ENCODE measurements at regions not wholly inside any gene's neighbourhood (a gene's known extent, or its start where the extent isn't known, plus 50 kb on each side); places are given as distances from the start of the nearest gene placed in this dataset.

DNA sequence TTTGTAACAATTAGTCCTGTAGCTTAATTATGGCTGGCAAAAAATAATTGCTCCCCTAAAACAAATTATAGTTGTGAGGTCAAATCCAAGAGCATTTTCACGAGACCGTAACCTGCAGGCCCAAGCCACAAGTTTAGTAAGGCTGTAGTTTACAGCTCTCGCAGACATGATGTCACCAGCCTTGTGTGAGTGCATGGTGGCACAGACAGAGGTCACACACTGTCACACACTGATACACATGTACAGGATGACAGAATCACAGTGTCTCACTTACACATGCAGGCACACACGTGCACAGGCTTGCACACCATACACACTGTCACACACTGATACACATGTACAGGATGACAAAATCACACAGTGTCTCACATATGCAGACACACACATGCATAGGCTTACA lies 518.8 kb downstream of the IRX1 start:
- TF ChIP-seq CTCF (IDR thresholded peaks at IDR 0.05) (no peak), EZH2 (IDR thresholded peaks at IDR 0.05; ENCODE audit: borderline replicate concordance, insufficient read depth, low read depth, low read length, poor library complexity, severe bottlenecking) (no peak)

GRCh38 chr5:4116834-4117233 lies 521.2 kb downstream of the IRX1 start:
- CTCF ChIA-PET, result no interaction called here
- H3K4me2 ChIP-seq (replicated peaks; ENCODE audit: low read depth, low read length, poor library complexity, severe bottlenecking), result no peak overlapping the region
- DNase-seq (no peak), ATAC-seq (ENCODE audit: low read depth) (no peak)
- no peak overlapping the region for H3K9ac ChIP-seq (ENCODE audit: low read length)
- Mint-ChIP-seq H3K9me3 (ENCODE audit: insufficient read depth) (peaks cover 3% of the 10 kb centered on the region), H3K27me3 (no peaks in the 10 kb centered on the region), H3K4me1 (no peaks in the 10 kb centered on the region), H3K4me3 (no peak overlapping the region), H3K27ac (no peak overlapping the region)
- WGBS (ENCODE audit: insufficient coverage), result no CpG with 5 or more reads among the region's 3 CpGs
- H4K20me1 ChIP-seq (ENCODE audit: control insufficient read depth, insufficient read depth, low read length, poor library complexity, severe bottlenecking), result no peaks in the 10 kb centered on the region
- POLR2A ChIA-PET, result no interaction called here
- intact Hi-C loops (cut with micrococcal nuclease), result no loop called here
- no peak overlapping the region for H3K4me3 ChIP-seq (ENCODE audit: control extremely low read depth in 1 of 5, extremely low read depth in 1 of 5, insufficient read depth in 1 of 5, low read depth in 2 of 5, low read length in 4 of 5)
- no peaks in the 10 kb centered on the region for H3K27me3 ChIP-seq (replicated peaks in 1 of 4; ENCODE audit: control extremely low read depth in 1 of 4, control insufficient read depth in 3 of 4, insufficient read depth in 4 of 4, low read length in 3 of 4)
- TF ChIP-seq CTCF (IDR thresholded peaks at IDR 0.05), result no peak
- no peak for TF ChIP-seq EZH2 (IDR thresholded peaks at IDR 0.05; ENCODE audit: borderline replicate concordance, insufficient read depth, low read depth, low read length, poor library complexity, severe bottlenecking)
- H3K9me3 ChIP-seq (ENCODE audit: control extremely low read depth in 1 of 3, control insufficient read depth in 2 of 3, insufficient read depth in 1 of 3, low read length in 2 of 3), result peaks cover 0 to 4% (median 0%) of the 10 kb centered on the region in 3 donors
- no peak overlapping the region for H2AFZ ChIP-seq (ENCODE audit: insufficient read depth, low read depth, low read length, poor library complexity, severe bottlenecking)
- H3K27ac ChIP-seq (ENCODE audit: low read length in 2 of 2), result no peak overlapping the region
- H3K36me3 ChIP-seq (replicated peaks in 1 of 2; ENCODE audit: control extremely low read depth in 1 of 2, control insufficient read depth in 1 of 2, extremely low read depth in 1 of 2, insufficient read depth in 2 of 2, low read length in 1 of 2), result no peaks in the 10 kb centered on the region
- H3K79me2 ChIP-seq (ENCODE audit: control insufficient read depth, insufficient read depth, low read length), result no peaks in the 10 kb centered on the region
- no peaks in the 10 kb centered on the region for H3K4me1 ChIP-seq (ENCODE audit: control insufficient read depth in 2 of 2, insufficient read depth in 2 of 2, low read length in 2 of 2)

More for the DNA sequence above, 518.8 kb downstream of the IRX1 start:
- CTCF ChIA-PET, result no interaction called here
- intact Hi-C loops (cut with micrococcal nuclease), result no loop called here
- no peaks in the 10 kb centered on the region for H3K27me3 Mint-ChIP-seq
- H3K4me1 Mint-ChIP-seq, result no peaks in the 10 kb centered on the region
- H2AFZ ChIP-seq (ENCODE audit: insufficient read depth, low read depth, low read length, poor library complexity, severe bottlenecking), result no peak overlapping the region
- no peak overlapping the region for H3K4me3 ChIP-seq (ENCODE audit: control extremely low read depth in 1 of 5, extremely low read depth in 1 of 5, insufficient read depth in 1 of 5, low read depth in 2 of 5, low read length in 4 of 5)
- H3K4me3 Mint-ChIP-seq, result no peak overlapping the region
- H3K79me2 ChIP-seq (ENCODE audit: control insufficient read depth, insufficient read depth, low read length), result no peaks in the 10 kb centered on the region
- 85% methylated on average over 2 of the region's 4 CpGs for WGBS (ENCODE audit: insufficient coverage)
- no peak overlapping the region for H3K4me2 ChIP-seq (replicated peaks; ENCODE audit: low read depth, low read length, poor library complexity, severe bottlenecking)
- ATAC-seq (ENCODE audit: low read depth) (no peak), DNase-seq (no peak)
- no peaks in the 10 kb centered on the region for H3K4me1 ChIP-seq (ENCODE audit: control insufficient read depth in 2 of 2, insufficient read depth in 2 of 2, low read length in 2 of 2)
- H3K9ac ChIP-seq (ENCODE audit: low read length), result no peak overlapping the region
- no peaks in the 10 kb centered on the region for H4K20me1 ChIP-seq (ENCODE audit: control insufficient read depth, insufficient read depth, low read length, poor library complexity, severe bottlenecking)
- no peak overlapping the region for H3K27ac Mint-ChIP-seq
- no peaks in the 10 kb centered on the region for H3K36me3 ChIP-seq (replicated peaks in 1 of 2; ENCODE audit: control extremely low read depth in 1 of 2, control insufficient read depth in 1 of 2, extremely low read depth in 1 of 2, insufficient read depth in 2 of 2, low read length in 1 of 2)
- H3K27me3 ChIP-seq (replicated peaks in 1 of 4; ENCODE audit: control extremely low read depth in 1 of 4, control insufficient read depth in 3 of 4, insufficient read depth in 4 of 4, low read length in 3 of 4), result no peaks in the 10 kb centered on the region
- POLR2A ChIA-PET, result no interaction called here
- no peak overlapping the region for H3K27ac ChIP-seq (ENCODE audit: low read length in 2 of 2)
- peaks cover 0 to 3% (median 0%) of the 10 kb centered on the region in 3 donors for H3K9me3 ChIP-seq (ENCODE audit: control extremely low read depth in 1 of 3, control insufficient read depth in 2 of 3, insufficient read depth in 1 of 3, low read length in 2 of 3)
- no peaks in the 10 kb centered on the region for H3K9me3 Mint-ChIP-seq (ENCODE audit: insufficient read depth)
